NCI-H226 (cell line): ENCODE measurements at regions not wholly inside any gene's neighbourhood (a gene's known extent, or its start where the extent isn't known, plus 50 kb on each side); places are given as distances from the start of the nearest gene placed in this dataset.
"Not testable (repeated sequence)": the region's sequence is repeated elsewhere in the genome, so short reads cannot be mapped to it uniquely, and the experiment has no call there.

Source experiments
- DNase-seq: peaks from one replicate; pipeline ENCODE4 v3.0.0-alpha.2; 2015

DNA sequence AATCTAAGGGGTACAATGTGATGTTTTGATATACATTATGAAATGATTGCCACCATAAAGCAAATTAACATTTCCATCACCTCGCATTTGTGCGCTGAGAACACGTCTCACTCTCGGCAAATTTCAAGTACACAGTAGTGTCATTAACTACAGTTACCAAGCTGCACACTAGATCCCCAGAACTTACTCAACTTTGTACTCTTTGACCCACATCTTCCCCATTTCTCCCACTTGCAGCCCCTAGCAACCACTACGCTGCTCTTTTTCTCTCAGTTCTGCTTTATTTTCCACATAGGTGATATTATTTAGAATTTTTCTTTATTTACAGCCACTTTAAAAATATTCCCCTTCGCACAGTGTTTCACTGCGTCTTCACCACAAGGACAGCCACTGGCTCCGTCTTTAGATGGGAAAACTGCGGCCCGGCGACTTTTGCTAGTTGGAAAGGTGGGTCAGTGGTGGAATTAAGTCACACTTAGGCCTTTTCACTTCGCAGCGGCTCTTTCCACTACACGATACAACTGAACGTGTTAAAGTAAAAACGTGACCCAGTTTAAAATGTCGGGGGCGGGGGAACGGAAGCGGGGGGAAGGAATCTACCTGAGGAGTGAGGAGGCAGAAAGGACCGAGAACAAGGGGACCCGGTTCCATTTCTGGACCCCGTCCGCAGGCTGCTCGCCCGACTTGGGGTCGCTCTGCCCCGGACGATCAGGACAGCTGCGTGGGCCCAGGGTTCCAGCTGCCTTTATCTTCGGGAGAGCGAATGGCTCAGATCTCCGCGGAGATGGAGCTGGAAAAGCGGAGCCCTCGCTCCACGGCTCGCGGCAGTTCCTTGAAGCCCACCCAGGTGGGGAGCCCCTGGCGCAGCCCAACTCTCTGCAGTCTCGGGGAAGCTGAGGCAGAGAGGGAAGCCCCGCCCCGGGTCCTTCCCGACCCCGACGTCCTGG, 486.1 kb downstream of the UQCRFS1 start:
- no peak for DNase-seq

DNA sequence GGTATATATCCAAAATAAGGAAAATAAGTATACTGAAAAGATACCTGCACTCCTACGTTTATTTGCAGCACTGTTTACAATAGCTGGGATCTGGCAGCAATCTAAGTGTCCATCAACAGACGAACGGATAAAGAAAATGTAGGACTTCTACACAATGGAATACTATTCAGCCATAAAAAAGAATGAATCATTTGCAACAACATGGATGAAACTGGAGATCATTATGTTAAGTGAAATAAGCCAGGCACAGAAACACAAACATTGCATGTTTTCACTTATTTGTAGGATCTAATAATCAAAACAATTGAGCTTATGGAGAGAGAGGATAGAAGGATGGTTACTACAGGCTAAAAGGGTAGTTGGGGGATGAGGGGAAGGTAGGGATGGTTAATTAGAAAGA, 494.0 kb downstream of the UQCRFS1 start:
- DNase-seq = no peak

DNA sequence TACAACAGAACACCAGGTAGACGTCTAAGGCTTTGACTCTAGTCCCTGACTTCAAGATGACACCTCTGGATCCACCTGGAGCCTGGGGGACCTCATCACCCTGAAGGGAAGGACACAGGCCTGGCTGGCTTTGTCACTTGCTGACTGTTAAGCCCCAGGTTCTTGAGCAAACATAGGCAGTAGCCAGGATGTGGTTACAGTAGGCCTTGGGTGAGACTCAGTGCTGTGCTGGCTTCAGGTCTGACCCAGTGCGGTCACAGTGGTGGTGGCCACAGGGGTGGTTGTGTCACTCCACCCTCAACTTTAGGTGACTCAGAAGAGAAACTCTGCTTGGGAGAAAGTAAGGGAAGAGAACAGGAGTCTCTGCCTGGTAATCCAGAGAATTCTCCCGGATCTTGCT, 497.8 kb downstream of the UQCRFS1 start:
- no peak for DNase-seq

DNA sequence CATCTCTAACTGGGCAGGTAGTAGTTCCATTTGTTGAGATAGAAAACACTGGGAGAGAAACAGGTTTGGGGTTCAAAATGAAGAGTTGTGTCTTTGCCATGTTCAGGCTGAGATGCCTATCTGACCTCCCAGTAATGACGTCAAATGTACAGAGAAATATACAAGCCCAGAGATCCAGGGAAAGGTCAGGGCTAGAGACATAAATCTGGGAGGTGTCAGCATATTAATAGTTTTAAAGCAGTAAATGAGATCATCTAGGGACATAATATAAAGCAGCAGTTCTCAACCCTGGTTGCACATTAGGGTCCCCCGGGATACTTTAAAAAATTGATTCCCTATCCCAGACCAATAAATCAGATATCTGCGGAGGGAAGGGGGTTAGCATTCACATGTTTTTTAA, 501.5 kb downstream of the UQCRFS1 start:
- peak; percentile 57 for DNase-seq

DNA sequence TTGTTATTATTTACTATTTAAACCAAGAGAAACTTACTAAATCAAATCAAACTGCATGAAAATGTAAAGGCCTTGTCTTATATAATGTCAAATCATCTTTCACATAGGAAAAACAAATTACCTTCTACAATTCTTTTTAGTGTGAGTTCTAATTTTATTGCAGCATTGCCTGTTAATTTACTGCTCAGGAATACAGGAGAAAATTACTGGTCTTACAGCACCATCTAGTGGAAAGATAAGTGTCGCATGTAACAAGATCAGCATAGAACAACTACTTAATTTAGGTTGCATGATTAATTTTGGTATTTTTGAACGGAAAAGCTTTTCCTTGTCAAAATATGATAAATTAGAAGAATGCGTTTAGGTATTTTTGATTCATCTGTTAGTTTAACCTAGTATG, 502.7 kb downstream of the UQCRFS1 start:
- DNase-seq = peak; percentile 14

DNA sequence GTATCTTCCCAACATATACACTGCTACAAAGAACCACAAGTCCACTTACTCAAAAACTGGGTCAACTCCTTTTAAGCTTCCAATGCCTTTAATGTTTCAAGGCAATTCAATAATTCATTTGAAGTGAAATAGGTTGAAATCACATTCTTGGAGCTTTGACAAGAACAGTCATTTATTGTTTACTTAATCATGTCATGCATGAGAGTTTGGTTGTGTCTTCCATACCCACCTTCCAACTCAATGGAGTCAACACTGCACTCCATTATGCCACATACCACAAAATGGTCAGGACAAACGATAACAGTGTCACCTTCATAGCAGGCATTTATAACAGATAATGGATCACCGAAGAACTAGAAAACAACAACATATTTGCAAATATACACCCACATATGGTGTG, 506.3 kb downstream of the UQCRFS1 start:
- DNase-seq = no peak

DNA sequence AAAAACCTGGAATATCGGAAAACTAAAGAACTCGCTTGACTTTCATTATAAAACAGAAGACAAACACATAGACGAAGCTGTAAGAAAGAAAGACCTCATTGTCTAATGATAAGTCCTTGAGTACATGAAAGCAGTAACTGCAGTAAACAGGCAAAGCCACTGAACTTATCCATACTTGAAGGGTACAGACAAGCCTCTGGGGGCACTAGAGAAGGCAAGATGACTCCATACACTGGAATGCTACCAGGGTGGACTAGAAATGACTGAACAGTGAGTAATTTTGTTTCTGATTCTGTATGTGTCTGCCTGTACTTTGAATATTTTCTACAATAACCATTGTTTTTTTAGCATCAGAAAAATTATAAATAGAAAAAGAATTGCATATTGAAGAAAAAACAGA, 507.9 kb downstream of the UQCRFS1 start:
- DNase-seq = peak; percentile 87

DNA sequence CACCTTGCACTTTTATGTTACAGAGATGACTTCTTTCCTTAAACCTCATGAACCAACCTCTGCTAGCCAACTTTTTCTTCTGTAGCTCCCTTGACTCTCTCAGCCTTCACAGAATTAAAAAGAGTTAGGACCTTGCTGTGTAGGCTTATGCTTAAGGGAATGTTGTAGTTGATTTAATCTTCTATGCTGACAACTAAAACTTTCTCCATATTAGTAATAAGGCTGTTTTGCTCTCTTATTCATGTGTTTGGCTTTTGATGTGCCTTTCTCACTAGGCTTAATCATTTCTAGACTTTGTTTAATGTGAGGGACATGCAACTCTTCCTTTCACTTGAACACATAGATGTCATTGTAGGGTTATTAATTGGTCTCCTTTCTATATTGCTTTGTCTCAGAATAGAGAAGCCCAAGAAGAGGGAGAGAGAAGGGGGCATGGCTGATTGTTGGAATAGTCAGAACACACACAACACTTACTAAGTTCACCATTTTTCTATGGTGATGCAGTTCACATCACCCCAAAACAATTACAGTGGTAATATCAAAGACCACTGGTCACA, 509.5 kb downstream of the UQCRFS1 start:
- no peak for DNase-seq

DNA sequence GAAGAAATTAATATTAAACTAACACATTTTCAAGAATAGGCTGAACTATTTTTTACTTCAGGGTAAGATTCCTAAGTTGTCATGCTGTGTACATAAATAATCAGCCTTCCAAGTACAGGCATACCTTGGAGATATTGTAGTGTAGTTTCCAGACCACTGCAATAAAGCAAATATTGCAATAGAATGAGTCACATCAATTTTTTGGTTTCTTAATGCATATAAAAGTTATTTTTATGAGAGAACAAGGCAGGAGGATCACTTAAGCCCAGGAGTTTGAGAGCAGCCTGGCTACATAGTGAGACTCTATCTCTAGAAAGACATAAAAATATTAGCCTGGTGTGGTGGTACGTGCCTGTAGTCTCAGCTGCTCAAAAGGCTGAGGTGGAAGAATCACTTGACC, 511.5 kb downstream of the UQCRFS1 start:
- peak; percentile 44 for DNase-seq

DNA sequence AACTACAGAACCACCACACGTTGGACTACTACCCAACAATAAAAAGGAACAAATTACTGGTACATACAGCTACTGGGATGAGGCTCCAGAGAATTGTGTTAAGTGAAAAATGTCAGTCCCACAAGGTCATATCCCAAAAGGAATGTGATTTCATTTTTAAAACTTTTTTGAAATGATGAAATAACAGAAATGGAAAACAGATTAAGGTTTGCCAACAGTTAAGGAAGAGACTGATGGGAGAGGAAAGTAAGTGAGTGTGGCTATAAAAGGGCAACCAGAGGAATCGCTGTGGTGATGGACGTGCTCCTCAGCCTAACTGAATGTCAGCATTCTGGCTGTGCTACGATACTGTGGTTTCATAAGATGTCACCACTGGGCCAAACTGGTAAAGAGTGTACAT, 512.8 kb downstream of the UQCRFS1 start:
- DNase-seq = peak; percentile 16

DNA sequence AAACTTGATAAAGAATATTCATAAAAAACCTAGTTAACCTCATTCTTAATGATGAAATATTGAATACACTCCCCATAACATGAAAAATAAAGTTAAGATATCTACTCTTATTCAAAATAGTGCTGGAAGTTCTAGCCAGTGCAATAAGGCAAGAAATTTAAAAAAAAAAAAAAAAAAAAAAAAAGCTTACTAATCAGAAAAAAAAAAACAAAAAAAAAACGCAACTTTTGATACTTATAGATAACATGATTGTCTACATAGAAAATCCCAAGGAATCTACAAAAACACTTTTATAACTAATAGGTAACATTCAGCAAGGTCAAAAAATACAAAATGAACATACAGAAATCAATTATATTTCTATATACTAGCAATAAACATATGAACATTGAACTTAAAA, 515.6 kb downstream of the UQCRFS1 start:
- no peak for DNase-seq

DNA sequence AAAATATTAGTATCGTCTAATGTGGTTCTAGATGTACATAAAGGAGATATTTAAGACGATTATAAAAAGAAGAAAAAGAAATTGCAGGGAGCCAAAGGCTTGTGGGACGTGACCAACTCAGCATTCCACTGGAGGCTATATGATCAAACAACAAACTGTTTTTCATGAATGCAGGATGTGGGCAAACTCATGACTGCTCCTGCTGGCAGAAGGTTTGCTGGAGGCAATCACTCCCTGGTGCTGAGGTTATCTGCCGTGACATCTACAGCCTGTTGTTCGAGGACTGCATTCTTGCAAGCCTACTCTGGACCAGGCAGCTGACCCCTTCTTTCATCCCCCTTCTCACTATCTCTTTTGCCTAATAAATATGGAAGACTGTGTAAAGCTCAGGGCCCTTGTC, 518.1 kb downstream of the UQCRFS1 start:
- DNase-seq = peak; percentile 75

DNA sequence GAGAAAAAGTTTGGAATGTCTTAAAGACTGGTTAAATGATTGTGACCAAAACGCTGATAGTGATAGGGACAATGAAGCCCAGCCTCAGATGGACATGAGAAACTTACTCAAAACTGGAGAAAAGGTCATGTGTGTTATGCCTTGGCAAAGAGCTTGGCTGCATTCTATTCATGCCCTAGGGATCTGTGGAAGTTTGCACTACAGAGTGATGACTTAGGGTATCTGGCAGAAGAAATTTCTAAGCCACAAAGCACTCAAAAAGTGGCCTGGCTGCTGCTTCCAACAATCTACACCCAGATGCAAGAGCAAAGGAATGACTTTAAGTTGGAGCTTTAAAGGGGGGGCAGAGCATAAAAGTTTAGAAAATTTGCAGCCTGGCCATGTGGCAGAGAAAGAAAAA, 521.3 kb downstream of the UQCRFS1 start:
- no peak for DNase-seq

DNA sequence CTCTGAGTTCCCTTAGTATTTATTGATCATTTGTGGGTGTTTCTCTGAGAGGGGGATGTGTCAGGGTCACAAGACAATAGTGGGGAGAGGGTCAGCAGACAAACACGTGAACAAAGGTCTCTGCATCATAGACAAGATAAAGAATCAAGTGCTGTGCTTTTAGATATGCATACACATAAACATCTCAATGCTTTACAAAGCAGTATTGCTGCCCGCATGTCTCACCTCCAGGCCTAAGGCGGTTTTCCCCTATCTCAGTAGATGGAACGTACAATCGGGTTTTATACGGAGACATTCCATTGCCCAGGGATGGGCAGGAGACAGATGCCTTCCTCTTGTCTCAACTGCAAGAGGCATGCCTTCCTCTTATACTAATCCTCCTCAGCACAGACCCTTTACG, 523.5 kb downstream of the UQCRFS1 start:
- not testable (repeated sequence) for DNase-seq

DNA sequence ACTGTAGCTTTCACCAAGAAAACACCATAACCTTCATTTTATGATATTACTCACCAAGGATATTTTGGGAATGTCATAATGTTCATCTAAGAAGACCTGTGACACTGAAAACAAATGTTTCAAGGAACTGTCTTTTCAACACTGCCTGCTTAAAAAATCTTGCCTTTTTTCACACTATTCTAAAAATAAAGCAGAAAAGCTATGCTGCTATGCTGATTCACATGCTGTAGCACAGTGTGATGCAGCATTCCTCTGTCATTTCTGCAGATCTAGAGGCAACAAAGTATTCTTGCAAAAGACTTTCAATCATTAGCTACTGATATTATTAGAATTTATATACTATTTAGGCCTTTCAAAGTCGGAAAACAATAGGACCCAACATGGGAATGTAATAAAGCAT, 525.7 kb downstream of the UQCRFS1 start:
- DNase-seq = no peak

DNA sequence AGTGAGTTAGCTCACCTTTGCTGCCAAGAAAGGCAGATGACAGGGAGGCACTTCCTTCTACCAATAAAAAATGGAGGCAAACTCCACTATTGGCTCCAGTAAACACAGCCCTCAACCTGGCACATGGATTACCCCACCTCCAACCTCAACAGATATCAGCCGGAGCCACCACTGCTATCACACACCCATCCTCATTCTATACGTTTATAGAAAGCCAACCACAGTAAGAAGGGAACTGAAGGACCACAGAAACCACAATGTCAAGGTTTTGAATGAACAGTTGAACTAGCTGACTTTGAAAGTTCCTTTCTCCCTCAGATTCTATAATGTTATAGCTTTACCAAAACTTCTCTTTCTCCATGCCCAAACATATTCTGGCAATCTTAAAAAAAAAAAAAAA, 526.2 kb downstream of the UQCRFS1 start:
- DNase-seq = no peak

DNA sequence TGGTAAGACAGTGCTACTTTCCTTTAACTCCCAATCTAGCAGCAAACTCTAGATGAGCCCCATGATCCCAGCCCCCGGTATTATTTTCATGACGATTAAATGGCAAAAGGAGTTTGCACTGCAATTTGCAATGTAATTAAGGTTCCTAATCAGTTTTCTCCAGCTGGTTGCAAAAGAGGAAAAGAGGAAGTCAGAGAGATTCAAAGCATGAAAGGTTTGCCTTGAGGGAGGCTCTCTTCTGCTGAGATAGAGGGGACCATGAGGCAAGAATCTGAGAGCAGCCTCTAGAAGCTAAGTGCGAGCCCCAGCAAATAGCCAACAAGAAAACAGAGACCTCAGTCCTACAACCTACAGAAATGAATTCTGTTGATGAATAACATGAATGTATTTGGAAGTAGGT, 527.1 kb downstream of the UQCRFS1 start:
- DNase-seq = no peak

DNA sequence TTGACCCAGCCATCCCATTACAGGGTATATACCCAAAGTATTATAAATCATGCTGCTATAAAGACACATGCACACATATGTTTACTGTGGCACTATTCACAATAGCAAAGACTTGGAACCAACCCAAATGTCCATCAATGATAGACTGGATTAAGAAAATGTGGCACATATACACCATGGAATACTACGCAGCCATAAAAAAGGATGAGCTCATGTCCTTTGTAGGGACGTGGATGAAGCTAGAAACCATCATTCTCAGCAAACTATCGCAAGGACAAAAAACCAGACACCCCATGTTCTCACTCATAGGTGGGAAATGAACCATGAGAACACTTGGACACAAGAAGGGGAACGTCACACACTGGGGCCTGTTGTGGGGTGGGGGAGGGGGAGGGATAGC, 527.9 kb downstream of the UQCRFS1 start:
- not testable (repeated sequence) for DNase-seq

DNA sequence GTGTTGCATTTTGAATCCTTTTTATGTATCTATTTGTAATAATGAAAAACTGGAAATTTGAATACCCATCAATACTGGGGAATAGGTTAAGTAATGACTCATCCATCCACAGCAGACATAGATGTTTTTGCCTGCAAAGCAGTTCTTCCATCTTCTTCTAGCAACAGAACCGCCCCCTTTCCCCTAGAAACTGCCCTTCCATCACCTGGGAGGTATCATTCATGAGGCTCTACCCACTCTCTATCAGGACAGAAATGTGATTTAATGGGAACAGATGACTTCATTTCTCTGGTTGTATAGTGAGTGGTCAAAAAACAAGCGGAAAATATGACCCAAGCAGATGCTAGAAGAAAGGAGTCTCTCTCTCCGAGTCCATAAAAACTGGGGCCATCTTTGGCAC, 532.8 kb downstream of the UQCRFS1 start:
- DNase-seq = no peak

DNA sequence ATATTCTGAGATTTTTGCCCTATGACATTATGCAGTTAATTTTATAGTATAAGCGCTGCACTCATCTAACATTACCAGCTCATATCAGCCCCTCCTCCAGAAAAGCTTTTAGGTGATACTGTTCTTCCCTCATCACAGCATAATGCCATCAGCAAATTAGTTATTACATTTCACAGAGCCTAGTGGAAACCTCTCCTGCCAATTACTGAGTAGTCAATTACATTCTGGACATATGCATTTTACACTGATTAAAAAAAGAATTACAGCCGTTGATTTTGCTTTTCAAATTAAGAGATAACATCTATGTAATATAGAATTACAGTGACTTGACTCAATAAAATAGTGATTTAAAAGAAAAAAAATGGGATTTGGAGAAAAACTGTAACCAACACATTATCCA, 542.1 kb downstream of the UQCRFS1 start:
- no peak for DNase-seq

DNA sequence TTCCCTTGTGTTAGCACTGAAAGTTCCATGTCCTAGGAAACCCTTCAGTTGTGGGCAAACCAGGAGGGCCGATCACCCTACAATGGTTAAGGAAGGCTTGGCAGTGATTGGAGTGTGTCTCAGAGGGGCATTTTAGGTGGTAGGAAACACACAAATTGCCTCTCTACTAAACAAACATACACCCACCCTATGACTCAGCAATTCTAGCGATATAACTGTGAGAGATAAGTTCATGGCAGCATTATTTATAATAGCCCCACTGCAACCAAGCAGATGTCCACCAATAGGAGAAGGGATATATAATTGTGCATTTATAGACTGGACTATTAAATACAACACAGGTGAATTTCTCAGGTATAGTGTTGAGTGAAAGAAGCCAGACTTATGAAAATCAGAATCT, 543.1 kb downstream of the UQCRFS1 start:
- DNase-seq = no peak

DNA sequence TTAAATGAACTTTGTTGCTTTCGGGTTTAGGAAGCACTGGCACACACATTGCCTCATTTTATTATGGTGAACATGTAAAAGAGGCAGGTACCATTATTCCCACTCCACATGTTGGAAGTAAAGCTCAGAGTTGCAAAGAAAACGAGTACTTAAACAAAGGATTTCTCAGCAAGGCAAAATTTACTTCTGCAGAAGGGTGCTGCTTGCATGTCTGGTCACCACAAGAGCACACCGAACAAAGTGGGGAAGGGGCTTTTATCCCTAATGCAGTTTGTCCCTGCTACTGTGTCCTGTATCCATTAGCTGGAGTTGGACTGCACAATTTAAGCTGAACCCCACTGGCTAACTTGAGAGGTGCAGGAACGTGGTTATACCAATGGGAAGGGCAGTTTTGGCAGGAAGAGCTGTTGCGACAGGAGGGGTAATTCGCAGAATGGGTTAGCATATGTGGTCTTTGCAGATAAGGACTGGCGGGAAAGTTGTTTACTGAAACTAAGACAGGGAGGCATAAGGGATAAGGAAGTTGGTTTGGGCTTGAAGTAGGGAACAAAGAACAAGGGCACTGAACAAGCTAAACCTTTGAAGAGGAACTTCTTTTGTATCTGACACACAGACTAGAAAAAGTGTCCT, 545.5 kb downstream of the UQCRFS1 start:
- DNase-seq = no peak

DNA sequence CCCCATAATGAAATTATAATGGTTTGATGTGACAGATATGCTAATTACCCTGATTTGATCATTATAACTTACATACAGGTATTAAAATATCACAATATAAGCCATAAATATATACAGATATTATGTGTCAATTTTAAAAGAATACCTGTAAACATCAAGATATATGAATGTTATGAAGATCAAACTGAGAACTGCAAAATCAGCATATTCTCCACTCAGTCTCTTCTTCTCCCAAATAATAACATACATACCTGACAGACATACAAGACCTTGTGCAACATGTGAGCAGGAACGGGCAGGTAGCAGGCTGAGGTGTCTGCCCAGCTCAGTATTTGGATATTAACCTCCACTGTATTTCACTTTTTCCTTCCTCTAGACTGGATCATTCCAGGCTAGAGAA, 547.2 kb downstream of the UQCRFS1 start:
- DNase-seq = no peak

DNA sequence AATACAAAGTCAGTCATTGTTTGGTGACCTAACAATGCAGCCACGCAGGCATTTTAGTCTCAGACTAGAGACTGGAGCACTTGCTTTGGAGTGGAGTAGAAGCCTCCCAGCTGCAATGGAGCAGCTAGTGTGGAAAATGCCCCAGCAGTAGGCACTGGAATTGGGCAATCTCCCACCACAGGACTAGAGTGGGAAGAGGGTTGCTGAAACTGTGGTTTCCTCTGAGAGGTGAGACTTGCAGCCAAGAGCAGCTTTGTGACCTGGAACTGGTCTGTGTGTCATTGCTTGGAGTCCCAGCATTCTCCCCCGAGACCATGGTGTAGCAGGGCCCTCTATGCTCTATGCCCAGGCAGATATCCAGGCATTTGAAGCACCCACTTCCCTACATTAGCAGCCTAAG, 556.3 kb downstream of the UQCRFS1 start:
- no peak for DNase-seq
